Astrocyte of the cerebellum (primary cell): ENCODE measurements at regions not wholly inside any gene's neighbourhood (a gene's known extent, or its start where the extent isn't known, plus 50 kb on each side); places are given as distances from the start of the nearest gene placed in this dataset.

ENCODE experiments used
- DNase-seq: peaks from one replicate; pipeline ENCODE4 v3.0.0-alpha.2; 2011; ENCODE audit warnings: low read depth
- H3K4me3 ChIP-seq: 2 replicates; pipeline ENCODE4 v1.5.1; 2011; ENCODE audit warnings: mild to moderate bottlenecking, low read depth, low read length, moderate library complexity
- in situ Hi-C: cut with HindIII; loops from 2 replicates; pipeline ENCODE4 v1.10.0; 2017; ENCODE audit warnings: low sequenced_read_pairs
- TF ChIP-seq, protein P1 (sequence below): IDR thresholded peaks from 2 replicates; pipeline ENCODE4 v1.5.1; 2012; ENCODE audit warnings: low read length, low read depth, moderate library complexity, mild to moderate bottlenecking; ENCODE audit errors: missing control alignments

- in situ Hi-C loops, result no loop called here
- TF ChIP-seq, protein P1, sequence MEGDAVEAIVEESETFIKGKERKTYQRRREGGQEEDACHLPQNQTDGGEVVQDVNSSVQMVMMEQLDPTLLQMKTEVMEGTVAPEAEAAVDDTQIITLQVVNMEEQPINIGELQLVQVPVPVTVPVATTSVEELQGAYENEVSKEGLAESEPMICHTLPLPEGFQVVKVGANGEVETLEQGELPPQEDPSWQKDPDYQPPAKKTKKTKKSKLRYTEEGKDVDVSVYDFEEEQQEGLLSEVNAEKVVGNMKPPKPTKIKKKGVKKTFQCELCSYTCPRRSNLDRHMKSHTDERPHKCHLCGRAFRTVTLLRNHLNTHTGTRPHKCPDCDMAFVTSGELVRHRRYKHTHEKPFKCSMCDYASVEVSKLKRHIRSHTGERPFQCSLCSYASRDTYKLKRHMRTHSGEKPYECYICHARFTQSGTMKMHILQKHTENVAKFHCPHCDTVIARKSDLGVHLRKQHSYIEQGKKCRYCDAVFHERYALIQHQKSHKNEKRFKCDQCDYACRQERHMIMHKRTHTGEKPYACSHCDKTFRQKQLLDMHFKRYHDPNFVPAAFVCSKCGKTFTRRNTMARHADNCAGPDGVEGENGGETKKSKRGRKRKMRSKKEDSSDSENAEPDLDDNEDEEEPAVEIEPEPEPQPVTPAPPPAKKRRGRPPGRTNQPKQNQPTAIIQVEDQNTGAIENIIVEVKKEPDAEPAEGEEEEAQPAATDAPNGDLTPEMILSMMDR, result no peak
- H3K4me3 ChIP-seq, result no peak overlapping the region
- no peak for DNase-seq
Observed at GRCh38 chr3:64813326-64813725, 125.5 kb upstream of the ADAMTS9 start.

DNA sequence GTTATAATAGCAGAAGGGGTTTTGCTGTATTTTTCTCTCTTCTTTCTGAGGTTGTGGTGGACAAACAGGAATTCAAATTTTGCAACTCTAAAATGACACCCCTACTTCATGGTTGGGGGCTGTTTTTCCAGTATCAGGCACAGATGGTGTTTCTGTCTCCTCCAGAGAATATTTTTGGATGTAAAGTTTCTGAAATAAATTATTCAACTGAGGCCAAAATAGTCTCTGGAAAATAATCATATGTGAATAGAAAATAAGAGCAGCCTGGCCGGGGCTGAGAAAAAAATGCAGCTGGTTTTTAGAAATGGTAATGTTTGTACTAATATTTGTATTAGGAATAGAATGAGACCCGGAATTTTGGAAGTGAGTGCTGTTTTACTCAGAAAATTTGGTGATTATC is 121.3 kb upstream of the ADAMTS9 start:
- TF ChIP-seq, protein P1, result no peak
- in situ Hi-C loops, result no loop called here
- no peak overlapping the region for H3K4me3 ChIP-seq
- no peak for DNase-seq

DNA sequence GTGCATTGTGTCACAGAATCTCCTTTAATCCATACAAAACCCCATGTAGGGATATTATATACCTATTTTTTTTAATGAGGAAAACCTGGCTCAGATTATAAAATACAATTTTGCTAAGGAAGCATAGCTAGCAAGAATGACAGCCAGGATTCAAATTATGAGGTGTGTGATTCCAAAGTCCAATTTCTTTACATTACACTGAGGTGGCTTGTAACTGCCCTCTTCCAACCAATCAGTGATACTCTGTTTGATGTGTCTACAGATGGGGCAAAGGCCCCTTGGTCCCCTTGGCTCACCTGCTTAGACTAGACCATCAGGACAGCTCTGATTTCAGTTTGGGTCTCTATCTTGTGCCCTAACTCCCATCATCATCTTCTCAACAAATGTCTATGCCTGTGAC is 120.3 kb upstream of the ADAMTS9 start:
- H3K4me3 ChIP-seq, result no peak overlapping the region
- TF ChIP-seq, protein P1, result no peak
- in situ Hi-C loops, result no loop called here
- no peak for DNase-seq

DNA sequence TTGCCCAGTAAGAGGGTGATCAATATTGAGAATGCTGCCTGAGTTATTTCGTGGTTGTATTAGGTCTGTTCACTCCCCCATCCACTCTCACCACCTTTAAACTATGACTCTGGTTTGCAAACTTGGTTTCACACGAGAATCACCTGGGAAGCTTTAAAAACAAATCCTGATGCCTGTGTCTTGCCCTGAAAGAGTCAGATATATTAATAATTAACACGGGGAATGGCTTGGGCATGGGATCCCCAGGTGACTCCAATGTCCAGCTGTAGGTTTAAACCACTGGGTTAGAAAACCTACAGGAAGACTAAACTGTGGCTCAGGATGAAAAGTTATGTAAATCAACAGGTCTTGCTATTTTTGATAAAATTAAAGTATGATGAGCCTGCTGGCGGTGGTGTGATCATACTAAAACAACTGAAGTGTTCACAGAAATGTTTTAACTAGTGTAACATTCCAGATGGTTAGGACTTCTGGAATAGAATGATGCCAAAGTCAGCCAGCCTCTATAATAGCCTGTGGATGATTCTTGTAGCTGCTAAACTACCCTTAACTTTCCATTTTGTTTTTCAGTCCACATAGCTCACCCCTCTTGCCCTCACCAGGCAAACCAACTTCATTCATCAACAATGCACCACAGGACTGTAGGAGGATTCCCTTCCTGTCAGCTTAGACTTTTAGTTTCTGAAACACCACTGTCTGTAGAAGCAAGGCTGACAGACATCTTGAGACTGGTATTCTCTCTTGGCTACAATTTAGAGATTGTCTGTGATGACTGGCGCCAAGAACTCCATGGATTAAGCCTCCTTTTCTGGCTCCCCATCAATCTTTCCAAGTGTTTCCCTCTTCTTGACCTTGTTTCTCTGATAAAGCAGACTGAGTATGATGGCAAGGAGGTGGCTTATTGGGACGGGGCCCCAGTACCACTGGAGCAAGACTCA is 119.1 kb upstream of the ADAMTS9 start:
- no peak for DNase-seq
- no peak overlapping the region for H3K4me3 ChIP-seq
- TF ChIP-seq, protein P1, result no peak
- in situ Hi-C loops, result no loop called here

DNA sequence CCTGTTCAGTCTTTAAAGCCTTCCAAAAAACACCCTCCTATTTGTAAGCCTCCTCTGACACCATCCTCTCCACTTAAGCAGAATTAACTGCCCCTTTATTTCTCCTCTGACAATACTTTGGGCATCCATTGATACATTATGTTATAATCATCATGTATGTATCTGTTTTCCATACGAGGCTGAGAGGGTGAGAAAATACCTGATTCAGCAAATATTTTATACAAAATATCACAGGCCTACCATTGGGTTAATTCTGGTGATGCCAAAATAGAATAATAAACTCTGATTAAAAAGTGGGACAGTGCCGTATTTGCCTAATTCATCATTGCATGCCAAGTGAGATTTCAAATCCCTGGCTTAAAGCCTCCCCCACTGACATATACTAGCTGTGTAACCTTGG is 118.2 kb upstream of the ADAMTS9 start:
- in situ Hi-C loops, result no loop called here
- no peak for DNase-seq
- TF ChIP-seq, protein P1, result no peak
- H3K4me3 ChIP-seq, result no peak overlapping the region

DNA sequence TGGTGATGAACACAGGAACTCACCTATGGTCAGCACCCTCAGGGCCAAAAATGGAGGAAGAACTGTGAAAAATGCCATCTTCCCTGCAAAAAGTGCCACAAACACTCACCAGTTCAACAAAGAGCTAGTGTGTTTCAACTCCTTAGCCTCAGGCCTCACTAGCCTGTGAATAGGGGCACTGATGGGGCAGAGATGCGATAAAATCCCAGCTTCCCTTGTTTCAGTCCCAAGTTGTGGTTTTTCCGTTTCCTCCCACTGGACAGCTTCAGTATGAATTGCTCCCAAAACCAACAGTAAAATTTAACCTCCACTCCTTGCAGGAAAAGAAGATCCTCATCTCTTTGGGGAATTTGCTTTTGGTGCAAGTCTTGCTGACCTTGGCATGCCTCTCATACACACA is 117.4 kb upstream of the ADAMTS9 start:
- in situ Hi-C loops, result no loop called here
- H3K4me3 ChIP-seq, result no peak overlapping the region

More for the DNA sequence above, 117.4 kb upstream of the ADAMTS9 start:
- no peak for DNase-seq
- TF ChIP-seq, protein P1, result no peak
